NCI-H524 treated with DMSO at 0.1 percent for 48 hours (cell line): ENCODE measurements at regions not wholly inside any gene's neighbourhood (a gene's known extent, or its start where the extent isn't known, plus 50 kb on each side); places are given as distances from the start of the nearest gene placed in this dataset.

Source experiments
- DNase-seq: peaks from one replicate; lab custom pipeline; 2025; lab: John Stamatoyannopoulos, UW

DNA sequence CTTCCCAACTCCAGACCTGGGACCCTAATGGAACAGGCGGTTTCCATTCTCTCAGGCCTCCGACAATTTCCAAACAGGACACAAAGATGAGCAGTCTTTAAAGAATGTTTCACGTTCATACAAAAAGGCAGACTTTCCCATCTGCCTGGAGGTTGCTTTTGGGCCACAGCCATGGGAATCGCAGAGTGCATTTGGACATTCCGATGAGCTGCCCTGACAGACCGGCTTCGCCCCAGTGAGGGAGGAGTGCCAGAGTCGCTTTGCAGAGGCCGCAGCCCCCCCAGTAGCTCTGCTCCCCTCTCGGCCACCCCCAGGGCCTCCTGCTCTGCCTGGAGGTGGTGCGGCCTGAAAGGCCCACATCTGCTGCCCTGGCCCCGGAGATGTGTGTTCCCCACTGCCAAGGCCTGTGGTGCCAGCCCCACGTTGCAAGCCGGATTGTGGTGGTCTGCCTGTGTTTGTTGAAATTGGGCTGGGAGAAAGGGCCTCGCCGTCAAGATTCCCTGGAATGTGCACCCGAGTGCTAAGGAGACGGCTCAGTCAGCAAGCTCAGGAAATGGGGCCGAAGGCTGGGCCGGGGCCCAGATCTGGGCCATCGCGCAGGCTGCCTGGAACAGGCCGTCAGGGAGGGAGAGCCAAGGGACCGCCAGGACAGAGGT, 89.8 kb downstream of the C16orf95 start:
- DNase-seq, result no peak

DNA sequence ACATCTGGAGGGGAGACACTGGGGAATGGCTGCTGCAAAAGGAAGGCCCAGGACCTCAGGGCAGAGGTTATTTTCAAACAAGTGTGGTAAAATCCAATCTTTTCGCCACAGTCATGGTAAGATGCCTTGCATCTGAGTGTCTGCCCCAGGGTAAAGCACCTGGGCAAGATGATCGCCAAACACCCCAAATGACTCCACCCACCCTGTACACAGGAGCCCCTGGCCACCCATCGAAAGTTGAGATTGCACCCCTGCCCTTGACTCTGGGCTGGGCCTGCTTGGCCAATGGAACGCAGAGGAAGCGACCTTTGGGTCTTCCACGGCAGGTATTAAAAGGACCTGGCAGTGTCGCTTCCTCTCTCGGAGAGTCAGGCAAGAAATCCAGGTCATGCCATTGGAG, 88.8 kb downstream of the C16orf95 start:
- DNase-seq, result no peak

DNA sequence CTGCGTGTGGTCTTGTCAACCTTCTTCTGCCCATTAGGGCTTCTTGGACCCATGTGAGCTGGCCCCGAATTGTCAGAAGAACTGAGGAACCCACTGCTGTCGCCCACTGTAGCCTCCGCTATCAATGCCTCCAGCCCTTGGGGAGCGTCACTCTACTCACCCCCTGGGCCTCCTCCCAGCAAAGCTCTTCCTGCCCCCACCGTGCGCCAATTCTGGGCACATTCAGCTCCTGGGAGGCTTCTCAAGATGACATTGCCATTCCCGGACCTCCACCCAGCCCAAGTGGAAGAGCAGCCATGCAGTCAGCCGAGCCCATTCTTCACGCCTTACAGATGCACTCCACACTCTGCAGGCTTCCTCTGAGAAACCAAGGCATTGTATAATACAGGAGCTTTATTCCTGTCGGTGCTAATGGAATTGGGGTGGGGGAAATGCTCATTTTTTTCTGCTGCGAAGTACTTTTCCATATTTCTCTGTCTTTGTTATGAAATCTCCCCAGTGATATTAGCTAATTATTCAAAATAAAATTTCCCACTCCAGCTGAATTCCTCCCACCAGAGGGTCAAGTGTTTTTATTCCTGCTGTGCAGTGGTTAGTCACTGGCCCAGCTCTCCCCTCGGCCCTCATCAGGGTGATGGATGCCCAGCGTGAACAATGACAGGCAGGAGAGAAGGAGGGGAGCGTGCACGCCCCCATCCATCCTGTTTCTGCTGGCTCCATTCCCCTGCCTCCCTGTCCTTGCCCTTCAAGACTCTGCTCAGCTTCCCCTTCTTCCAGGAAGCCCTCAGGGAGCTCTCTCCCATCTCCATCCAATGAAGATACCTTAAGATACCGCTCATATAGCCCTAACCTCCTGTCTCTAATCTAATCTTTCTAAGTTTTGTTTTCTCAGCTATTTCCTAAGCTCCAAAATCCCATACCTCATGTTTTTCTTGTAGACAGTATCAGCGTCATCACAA, 87.7 kb downstream of the C16orf95 start:
- no peak for DNase-seq

DNA sequence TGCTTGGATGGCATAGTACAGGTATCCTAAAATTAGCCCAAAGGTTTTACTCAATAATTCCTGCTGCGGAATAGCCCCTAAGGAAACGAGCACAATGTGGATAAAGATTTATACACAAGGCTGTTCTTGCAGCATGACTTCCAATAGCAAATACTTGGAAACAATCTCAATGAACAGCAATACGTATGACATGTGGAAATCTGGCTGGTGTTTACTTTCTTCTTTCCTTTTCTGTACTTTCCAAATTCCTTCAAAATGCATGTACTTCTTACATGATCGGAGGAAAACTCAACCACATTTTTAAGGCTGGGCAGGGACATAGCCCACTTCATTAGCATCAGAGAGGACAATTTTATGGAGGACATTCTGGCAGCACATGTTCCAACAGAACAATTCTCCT, 86.6 kb downstream of the C16orf95 start:
- no peak for DNase-seq

DNA sequence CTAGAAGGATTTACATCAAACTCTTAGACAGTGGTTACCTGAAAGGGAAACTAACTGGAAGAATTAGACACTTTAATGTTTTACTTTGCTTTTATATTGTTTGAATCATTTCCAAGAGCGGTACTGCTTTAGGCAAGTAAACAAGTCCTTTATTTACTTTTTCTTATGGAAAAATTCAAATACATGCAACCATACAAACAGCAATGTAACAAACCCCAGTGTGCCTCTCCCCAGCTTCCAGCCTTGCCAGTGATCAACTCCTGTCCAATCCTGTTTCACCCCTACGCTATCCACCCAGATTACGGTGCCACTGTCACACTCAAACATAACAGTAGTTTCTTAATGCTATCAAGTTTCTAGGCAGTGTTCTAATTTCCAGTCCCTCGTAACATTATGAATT, 85.9 kb downstream of the C16orf95 start:
- no peak for DNase-seq

DNA sequence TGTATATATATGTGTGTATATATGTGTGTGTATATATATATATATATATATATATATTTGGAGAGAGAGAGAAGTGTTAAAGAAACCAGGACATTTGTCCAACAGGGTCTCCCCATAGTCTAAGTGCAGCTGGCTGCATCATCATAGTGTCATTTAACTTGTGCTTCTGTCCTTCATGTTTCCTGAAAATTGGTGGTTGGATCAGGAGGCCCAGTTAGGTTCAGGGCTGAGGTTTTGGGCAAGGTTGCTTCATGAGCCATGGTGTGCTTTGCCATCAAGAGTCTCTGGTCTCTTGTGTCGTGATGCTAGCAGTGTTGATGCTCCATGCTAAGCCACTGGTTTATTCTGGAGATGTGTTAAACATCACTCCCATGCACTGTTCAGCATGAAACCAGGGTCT, 85.3 kb downstream of the C16orf95 start:
- DNase-seq, result no peak

DNA sequence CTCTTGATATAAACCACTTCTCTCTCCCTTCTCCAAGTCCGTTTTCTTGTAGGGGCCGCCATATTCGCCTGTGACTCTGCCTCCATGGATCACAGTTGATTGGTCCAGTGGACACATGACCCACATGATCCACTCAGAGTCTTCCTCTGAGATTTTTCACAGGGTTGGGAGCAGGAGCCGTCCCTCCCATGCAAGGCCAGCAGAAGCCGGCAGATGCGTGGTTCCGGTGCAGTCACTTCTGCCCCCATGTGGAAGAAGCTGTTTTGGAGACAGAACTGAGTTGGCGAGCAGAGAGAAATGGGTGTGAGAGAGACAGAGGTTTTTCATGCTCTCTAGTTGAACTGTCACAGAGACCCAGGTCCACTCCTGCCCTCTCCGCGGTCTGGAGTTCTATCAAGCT, 83.3 kb downstream of the C16orf95 start:
- no peak for DNase-seq

DNA sequence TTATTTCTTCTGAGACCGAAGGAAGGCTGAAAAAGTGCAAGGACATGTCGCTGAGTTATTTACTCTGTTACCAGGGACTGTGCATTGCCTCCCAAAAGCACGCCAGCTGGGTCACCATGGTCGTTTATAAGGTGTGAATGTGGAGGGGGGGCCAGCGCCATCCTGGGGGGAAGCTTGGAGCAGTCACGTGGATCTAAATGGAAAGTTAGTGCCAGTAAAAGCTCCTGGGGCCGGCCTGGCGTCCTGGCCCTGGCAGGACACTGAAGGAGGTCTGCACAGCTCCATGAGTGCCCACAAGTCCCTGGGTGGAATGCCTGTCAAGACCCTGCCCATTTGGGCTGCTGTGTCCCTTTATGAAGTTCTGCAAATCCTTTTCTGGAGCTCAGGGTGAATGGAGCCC, 82.6 kb downstream of the C16orf95 start:
- no peak for DNase-seq

DNA sequence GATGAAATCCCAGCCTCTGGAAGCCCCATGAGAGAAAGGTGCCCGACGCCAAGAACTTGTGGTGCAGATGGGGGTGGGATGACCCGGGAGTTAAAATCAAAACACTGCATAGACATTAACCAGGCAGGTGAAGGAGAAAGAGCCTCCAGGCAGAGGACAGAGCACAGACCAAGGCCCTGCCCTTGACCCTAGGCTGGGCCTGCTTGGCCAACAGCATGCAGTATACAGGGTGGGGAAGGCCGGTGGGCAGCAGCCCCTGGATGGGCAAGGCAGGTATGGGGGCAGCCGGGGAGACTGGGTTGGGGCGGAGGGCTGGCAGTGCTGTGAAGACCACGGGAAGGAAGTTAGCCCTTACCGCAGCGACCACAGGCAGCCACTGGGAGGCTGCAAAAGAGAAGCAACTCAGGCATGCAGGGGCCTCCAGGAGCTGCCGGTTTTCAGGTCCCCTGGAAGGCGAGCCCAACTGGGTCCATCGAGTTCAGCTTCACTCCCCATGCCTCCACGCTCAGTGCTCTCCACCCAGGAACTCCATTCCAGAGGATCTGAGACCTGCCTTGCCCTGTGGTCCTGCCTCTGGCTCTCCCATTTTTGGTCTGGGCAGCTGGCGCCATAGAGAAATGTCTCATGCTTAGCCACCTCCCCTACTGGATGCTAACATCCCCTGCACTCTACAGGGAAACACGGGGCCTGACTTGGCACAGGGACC, 81.2 kb downstream of the C16orf95 start:
- no peak for DNase-seq

DNA sequence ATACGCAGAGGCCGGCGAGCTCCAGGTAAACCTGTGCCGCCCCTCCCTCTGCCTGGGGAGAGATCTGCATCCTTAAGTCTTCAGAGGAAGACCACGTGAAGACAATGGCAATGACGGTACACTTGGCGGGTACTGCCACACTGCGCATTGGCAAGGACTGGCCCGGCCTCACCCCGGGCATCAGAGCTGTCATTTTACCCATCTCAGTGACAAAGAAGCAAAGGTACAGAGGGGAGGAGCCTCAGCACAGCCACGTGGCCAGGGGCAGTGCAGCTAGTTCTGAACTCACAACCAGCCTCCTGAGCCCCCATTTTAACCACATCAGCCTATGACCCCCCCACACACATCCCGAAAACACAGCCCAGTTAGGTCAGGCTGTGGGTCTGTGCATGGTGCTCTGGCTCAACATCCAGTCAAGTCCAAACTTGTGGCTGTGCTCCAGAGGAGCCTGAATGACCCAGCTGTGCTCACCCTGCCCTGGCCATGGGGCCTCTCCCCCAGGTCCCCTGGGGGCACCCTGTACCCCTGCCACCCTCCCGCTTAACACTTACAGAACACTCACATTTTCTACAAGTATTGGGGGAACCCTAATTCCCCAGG, 80.6 kb downstream of the C16orf95 start:
- DNase-seq, result no peak

DNA sequence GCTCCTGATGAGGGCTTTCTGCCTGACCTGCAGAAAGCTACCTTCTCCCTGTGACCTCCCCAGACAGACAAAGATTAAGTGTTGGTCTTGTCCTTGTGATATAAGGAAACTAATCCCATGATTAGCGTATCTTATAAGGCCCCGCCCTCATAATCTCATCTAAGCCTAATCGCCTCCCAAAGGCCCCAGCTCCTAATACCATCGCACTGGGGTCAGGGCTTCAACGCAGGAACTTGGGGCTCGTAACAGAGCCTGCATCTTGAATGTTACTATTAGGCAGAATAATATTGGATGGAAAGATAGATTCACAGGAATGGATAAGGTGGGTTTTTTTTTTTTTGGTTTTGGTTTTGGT, 78.9 kb downstream of the C16orf95 start:
- no peak for DNase-seq

DNA sequence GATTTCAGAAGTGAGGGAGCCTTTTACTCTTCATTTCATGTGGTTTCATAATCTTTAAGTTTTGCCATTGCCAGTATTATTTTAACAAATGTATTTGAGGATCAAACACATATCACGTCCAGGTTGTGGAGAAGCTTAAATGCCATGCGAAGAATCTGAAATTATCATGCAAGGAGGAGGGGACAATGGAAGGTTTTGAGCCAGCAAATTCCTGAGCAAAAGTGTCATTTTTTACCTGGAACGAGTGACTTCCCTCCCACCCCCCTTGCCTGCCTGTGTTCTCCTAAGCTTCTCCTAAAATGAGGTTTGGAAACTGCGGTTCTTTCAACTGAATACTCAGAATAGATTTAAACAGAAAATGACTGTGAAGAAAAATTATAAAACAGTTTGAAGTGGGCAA, 77.6 kb downstream of the C16orf95 start:
- DNase-seq, result no peak

DNA sequence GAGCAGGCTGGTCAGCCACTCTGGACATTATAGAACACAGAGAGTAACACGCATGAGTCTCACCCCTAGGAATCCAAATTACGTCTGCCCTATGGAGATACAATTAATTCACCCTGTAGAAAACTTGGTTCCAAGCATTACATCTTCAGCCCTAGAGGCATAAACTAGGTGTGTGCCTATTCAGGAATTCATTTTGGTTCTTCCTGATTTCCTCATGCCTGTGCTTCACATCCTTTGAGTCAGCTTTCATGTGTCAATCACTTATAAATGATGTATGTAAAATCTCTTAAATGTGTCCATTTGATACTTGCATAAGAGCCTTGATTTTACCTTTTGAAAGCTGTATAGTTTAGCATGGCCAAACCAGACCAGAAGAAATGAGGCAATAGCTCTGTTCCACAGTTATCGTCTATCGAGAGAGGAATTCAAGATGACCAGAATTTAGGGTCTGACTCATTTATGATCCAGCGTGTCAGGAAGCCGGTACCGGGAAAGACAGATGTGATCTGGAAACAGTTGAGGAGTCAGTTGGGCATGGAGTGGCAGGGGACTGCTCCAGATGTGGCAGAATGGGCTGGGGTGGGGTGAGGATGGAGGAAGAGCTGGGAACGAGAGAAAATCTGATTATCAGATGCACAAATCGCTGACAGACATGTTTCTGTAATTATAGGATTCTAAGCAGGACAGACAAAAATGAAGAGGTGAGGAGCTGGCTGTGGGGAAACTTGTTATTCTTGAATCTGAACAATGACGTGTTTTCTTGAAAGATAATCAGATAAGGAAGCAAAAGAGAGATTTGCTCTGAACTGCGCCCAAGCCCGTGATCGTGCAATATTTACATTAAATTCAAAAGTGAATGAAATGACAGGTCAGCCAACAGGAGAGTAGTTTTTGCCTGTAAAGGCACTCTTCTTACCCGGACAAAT, 76.7 kb downstream of the C16orf95 start:
- no peak for DNase-seq

DNA sequence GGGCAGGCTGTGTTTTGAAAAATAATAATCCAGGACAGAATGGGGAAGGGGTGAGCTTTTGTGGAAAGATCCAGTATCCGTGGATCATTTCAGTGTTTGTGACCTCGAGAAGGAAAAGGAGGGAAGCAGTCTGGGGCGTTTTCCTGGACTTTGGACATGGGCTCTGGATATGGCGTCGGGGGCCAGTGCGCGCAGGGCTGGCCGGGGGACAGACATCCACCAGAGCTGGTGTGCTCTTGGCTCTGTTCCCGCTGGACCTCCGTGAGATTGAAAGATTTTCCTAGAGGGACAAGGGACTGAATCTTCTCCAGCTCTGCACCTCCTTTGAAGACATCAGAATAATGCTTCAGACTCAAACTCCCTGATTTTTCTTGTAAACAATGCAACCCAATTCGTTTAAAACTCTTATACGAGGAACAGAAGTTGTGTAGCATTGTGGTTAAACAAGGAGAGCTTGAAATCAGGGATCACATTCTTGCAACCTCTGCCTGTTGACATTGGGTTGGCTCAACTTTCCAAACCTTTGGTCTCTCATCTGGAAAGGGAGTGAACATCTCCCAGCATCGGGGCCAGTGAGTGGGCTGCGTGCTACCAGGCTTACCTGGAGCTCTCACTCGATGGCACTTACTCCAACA, 75.9 kb downstream of the C16orf95 start:
- DNase-seq, result no peak

DNA sequence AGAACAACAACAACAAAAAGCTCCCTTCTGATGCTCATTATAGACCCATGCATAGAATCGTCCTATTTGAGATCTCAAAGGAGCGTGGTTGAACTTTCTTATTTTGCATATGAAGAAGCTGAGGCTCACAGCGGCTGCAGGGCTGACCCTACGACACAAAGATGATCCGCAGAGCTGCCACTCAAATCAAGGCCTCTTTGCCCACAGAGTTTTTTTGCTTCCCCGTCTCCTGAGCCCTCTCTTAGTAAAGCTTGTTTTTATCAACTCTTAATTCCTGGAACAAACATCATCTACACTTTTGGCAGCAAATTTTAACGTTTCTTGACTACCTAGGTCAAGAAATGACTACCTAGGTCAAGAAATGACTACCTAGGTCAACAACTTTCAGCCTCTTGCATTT, 73.7 kb downstream of the C16orf95 start:
- no peak for DNase-seq

DNA sequence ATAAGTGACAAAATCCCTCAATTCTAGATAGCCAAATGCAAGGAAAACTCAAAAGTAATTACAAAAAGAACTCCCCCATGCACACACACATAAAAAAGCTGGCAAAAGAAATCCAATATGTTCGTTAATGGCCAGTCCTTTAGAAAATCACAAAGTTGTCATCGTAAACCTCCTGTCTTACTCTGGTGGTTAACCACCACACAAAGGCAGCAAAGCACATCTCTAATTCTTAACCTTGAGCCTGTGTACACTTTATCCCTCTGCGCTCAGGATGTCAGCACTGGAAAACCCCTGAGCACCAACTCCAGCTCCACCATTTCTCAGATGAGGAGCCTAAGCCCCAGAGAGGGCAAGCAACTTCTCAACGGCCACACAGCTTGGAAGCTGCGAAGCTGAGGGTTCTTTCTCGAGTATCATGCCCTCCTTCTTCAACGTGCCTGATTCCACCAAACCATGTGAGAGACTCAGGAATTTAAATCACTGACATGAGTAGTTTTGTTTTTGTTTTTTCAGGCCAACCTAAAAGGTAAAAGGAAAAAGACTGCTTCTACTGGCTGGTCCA, 72.5 kb downstream of the C16orf95 start:
- DNase-seq, result no peak

DNA sequence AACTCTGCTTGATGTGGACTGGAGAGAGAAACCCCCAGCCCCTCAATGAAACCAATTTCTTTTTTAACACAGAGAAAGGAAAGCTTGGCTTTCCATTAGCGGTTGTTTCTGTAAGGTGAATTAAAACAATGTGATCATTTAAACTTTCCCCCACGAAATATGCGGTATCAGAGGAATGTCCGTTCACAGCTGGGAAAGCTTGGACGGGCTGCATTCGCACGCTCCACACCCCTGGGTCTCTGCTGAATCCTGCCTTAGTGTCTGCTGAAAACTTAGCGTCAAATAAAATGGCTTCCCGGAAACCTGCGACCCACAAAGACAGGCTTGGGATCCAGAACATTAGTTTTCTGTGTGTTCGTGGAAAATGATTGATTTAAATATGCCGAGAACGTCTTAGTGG, 71.7 kb downstream of the C16orf95 start:
- no peak for DNase-seq

DNA sequence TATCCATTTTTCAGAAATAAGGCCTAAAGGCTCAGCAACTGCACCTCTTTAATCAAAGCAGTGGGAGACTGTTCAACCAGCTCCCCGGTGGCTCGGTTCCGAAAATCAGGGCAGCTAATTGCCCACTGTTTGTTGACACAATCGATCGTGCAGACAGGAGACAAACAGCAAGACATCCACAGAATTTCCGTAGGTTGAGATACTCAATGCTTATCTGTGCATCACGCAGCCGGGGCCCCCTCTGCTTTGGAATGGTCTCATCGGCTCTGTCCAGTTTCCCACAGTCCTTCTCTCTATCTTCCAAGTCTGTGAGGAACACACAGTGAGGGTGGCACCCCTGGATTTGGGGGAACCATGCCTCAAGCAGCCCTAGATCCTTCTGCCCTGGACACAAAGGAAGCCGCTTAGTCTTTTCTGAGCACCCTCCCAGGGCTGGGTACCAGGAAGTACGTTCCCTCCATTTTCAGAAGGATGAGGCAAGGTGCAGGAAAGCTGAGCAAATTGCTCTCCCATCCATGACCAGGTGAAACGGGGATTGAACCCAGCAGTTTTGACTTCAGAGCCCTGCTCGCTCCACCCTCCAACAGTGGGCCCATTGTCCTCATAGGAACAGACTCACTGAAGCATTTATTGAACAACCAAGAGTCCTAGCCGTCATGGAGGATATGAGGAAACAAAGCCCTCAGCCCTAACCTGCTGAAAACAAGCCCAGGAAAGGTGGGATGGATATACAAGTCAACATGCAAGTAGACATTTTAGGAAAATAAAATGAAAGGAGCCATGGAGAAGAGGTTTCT, 70.7 kb downstream of the C16orf95 start:
- no peak for DNase-seq

DNA sequence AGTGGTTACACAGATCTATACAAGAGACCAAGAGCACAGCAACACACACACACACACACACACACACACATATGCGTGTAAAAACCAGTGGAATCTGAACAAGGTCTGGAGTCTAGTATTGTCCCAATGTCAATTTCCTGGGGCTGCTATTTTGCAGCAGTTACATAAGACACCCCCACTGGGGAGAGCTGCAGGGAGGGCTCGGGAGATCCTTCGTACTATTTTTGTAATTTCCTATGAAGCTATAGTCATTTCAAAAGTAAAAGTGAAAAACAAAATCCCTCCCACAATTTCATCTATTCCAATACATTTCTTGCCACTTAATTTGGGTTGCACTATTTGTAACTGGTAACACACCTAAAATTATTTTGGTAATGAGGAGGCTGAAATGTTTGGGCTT, 68.5 kb downstream of the C16orf95 start:
- DNase-seq, result no peak

DNA sequence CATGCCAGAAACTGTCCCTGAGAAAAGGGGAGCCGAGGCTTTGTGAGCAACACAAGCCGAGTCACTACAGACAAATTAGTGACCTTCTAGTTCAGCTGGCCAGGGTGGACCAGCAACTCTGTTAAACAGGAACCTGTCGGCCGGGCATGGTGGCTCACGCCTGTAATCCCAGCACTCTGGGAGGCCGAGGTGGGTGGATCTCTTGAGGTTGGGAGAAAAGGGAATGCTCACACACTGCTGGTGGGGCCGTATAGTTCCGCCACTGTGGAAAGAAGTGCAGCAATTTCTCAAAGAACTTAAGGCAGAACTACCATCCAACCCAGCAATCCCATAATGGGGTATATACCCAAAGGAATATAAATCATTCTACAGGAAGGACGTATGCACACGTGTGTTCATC, 67.8 kb downstream of the C16orf95 start:
- DNase-seq, result no peak
